ENCODE measurements at regions not wholly inside any gene's neighbourhood (a gene's known extent, or its start where the extent isn't known, plus 50 kb on each side); places are given as distances from the start of the nearest gene placed in this dataset.

DNA sequence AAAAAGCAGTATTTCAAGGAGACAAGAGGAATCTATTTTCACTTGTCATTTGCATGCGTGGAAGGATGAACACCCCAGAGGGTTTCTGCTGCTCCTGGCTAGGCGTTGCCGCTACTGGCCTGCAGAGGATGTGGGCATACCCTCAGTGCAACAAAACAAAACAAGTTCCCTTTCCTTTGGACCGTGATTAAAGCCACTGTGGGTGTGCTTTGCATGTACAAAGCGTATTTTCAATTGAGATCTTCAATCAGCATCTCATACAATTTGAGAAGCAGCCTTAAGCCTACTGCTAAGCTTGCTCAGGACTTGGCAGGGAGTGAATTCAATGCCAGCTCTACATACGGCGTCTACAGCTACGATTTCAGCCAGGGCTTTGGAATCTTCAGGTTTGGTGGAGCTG, 298.4 kb downstream of the LPIN1 start:
- no peak overlapping the region for H3K27ac ChIP-seq (ENCODE audit: low read depth, low read length)

GRCh38 chr2:12045864-12046291, 299.4 kb downstream of the LPIN1 start:
- no peaks in the 10 kb centered on the region for H3K27me3 ChIP-seq (ENCODE audit: control insufficient read depth in 5 of 5, insufficient read depth in 4 of 5, low read length in 5 of 5)
- no peak overlapping the region for H3K27ac ChIP-seq (ENCODE audit: low read depth, low read length)
- peaks cover 0 to 8% (median 7%) of the 10 kb centered on the region in 5 donors for H3K4me1 ChIP-seq (ENCODE audit: control insufficient read depth in 5 of 5, insufficient read depth in 5 of 5, low read length in 5 of 5)
- H3K9ac ChIP-seq (ENCODE audit: low read length in 5 of 5): no peak overlapping the region
- no peaks in the 10 kb centered on the region for H3K36me3 ChIP-seq (ENCODE audit: control insufficient read depth in 5 of 5, insufficient read depth in 5 of 5, low read length in 5 of 5)
- H3K9me3 ChIP-seq (ENCODE audit: control insufficient read depth in 5 of 5, low read length in 5 of 5): no peaks in the 10 kb centered on the region
- H3K4me3 ChIP-seq (ENCODE audit: low read depth in 1 of 5, low read length in 5 of 5): no peak overlapping the region

More for the DNA sequence above, 298.4 kb downstream of the LPIN1 start:
- Histone ChIP-seq H3K9ac (ENCODE audit: low read length in 5 of 5) (no peak overlapping the region), H3K4me3 (ENCODE audit: low read depth in 1 of 5, low read length in 5 of 5) (no peak overlapping the region), H3K9me3 (ENCODE audit: control insufficient read depth in 5 of 5, low read length in 5 of 5) (no peaks in the 10 kb centered on the region), H3K4me1 (ENCODE audit: control insufficient read depth in 5 of 5, insufficient read depth in 5 of 5, low read length in 5 of 5) (peaks cover 2 to 8% (median 7%) of the 10 kb centered on the region in 5 donors), H3K36me3 (ENCODE audit: control insufficient read depth in 5 of 5, insufficient read depth in 5 of 5, low read length in 5 of 5) (no peaks in the 10 kb centered on the region), H3K27me3 (ENCODE audit: control insufficient read depth in 5 of 5, insufficient read depth in 4 of 5, low read length in 5 of 5) (peaks cover 0 to 2% (median 0%) of the 10 kb centered on the region in 5 donors)

DNA sequence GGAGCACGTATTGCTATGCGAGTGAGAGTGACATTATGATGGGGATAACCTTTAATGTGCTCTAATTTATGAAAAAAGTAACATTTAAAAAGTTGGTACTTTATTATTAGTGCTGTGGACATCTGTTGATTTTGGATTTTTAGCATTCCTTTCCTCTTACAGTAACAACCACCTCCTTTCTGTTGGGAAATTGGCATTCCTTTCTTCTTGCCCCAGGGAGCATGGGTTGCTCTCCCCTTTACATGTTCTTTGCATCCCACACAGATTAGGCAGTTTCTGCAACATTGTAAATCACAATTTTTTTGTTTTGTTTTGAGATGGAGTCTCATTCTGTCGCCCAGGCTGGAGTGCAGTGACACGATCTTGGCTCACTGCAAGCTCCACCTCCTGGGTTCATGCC, 300.2 kb downstream of the LPIN1 start:
- no peak overlapping the region for H3K27ac ChIP-seq (ENCODE audit: low read depth, low read length)
- H3K27me3 ChIP-seq (ENCODE audit: control insufficient read depth in 5 of 5, insufficient read depth in 4 of 5, low read length in 5 of 5): no peaks in the 10 kb centered on the region
- H3K4me3 ChIP-seq (ENCODE audit: low read depth in 1 of 5, low read length in 5 of 5): no peak overlapping the region
- no peaks in the 10 kb centered on the region for H3K9me3 ChIP-seq (ENCODE audit: control insufficient read depth in 5 of 5, low read length in 5 of 5)
- H3K36me3 ChIP-seq (ENCODE audit: control insufficient read depth in 5 of 5, insufficient read depth in 5 of 5, low read length in 5 of 5): no peaks in the 10 kb centered on the region
- peaks cover 0 to 8% (median 7%) of the 10 kb centered on the region in 5 donors for H3K4me1 ChIP-seq (ENCODE audit: control insufficient read depth in 5 of 5, insufficient read depth in 5 of 5, low read length in 5 of 5)
- H3K9ac ChIP-seq (ENCODE audit: low read length in 5 of 5): no peak overlapping the region

DNA sequence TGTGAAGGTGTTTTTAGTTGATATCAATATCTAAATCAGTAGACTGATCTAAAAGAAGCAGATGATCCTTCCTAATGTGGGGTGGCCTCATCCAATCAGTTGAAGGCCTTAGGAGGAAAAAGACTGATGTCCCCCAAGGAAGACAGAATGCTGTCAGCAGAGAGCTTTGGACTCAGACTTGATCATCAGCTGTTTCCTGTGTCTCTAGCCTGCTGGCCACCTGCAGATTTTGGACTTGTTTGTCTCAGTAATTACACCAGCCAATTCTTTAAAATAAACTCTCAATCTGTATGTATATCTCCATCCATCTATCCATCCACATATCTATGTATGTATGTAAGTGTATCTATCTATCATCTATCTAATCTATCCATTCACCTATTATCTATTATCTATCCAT, 301.3 kb downstream of the LPIN1 start:
- H3K9ac ChIP-seq (ENCODE audit: low read length in 5 of 5): no peak overlapping the region
- no peak overlapping the region for H3K27ac ChIP-seq (ENCODE audit: low read depth, low read length)
- H3K4me1 ChIP-seq (ENCODE audit: control insufficient read depth in 5 of 5, insufficient read depth in 5 of 5, low read length in 5 of 5): peaks cover 0 to 8% (median 7%) of the 10 kb centered on the region in 5 donors
- H3K36me3 ChIP-seq (ENCODE audit: control insufficient read depth in 5 of 5, insufficient read depth in 5 of 5, low read length in 5 of 5): no peaks in the 10 kb centered on the region
- H3K9me3 ChIP-seq (ENCODE audit: control insufficient read depth in 5 of 5, low read length in 5 of 5): no peaks in the 10 kb centered on the region
- H3K27me3 ChIP-seq (ENCODE audit: control insufficient read depth in 5 of 5, insufficient read depth in 4 of 5, low read length in 5 of 5): no peaks in the 10 kb centered on the region
- no peak overlapping the region for H3K4me3 ChIP-seq (ENCODE audit: low read depth in 1 of 5, low read length in 5 of 5)

GRCh38 chr2:12048550-12048949, 302.1 kb downstream of the LPIN1 start:
- H3K9me3 ChIP-seq (ENCODE audit: control insufficient read depth in 5 of 5, low read length in 5 of 5): no peaks in the 10 kb centered on the region
- no peak overlapping the region for H3K27ac ChIP-seq (ENCODE audit: low read depth, low read length)
- no peak overlapping the region for H3K9ac ChIP-seq (ENCODE audit: low read length in 5 of 5)
- no peaks in the 10 kb centered on the region for H3K27me3 ChIP-seq (ENCODE audit: control insufficient read depth in 5 of 5, insufficient read depth in 4 of 5, low read length in 5 of 5)
- H3K4me1 ChIP-seq (ENCODE audit: control insufficient read depth in 5 of 5, insufficient read depth in 5 of 5, low read length in 5 of 5): peaks cover 0 to 8% (median 7%) of the 10 kb centered on the region in 5 donors
- no peak overlapping the region for H3K4me3 ChIP-seq (ENCODE audit: low read depth in 1 of 5, low read length in 5 of 5)
- H3K36me3 ChIP-seq (ENCODE audit: control insufficient read depth in 5 of 5, insufficient read depth in 5 of 5, low read length in 5 of 5): no peaks in the 10 kb centered on the region

DNA sequence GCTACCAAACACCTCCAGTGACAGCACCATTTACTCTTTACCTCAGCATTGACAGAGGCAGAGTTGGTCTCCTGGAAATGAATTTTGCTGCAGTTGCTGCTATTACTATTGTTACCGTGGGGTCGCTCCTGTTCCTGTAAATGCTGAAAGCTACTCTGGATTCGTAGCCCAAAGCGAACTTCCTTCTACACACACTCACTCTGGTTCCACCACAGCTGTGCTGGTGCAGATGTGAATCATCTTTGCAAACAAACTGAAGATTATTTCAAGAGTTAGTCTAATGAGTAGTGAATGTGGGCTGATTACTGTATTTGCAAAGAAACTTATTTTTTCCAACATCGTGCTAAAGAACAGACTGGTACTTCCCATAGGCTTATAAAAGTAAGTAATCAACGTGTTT, 304.0 kb downstream of the LPIN1 start:
- peaks cover 0 to 8% (median 7%) of the 10 kb centered on the region in 5 donors for H3K4me1 ChIP-seq (ENCODE audit: control insufficient read depth in 5 of 5, insufficient read depth in 5 of 5, low read length in 5 of 5)
- no peak overlapping the region for H3K27ac ChIP-seq (ENCODE audit: low read depth, low read length)
- H3K9ac ChIP-seq (ENCODE audit: low read length in 5 of 5): no peak overlapping the region
- no peaks in the 10 kb centered on the region for H3K27me3 ChIP-seq (ENCODE audit: control insufficient read depth in 5 of 5, insufficient read depth in 4 of 5, low read length in 5 of 5)
- H3K36me3 ChIP-seq (ENCODE audit: control insufficient read depth in 5 of 5, insufficient read depth in 5 of 5, low read length in 5 of 5): no peaks in the 10 kb centered on the region
- no peaks in the 10 kb centered on the region for H3K9me3 ChIP-seq (ENCODE audit: control insufficient read depth in 5 of 5, low read length in 5 of 5)
- no peak overlapping the region for H3K4me3 ChIP-seq (ENCODE audit: low read depth in 1 of 5, low read length in 5 of 5)

DNA sequence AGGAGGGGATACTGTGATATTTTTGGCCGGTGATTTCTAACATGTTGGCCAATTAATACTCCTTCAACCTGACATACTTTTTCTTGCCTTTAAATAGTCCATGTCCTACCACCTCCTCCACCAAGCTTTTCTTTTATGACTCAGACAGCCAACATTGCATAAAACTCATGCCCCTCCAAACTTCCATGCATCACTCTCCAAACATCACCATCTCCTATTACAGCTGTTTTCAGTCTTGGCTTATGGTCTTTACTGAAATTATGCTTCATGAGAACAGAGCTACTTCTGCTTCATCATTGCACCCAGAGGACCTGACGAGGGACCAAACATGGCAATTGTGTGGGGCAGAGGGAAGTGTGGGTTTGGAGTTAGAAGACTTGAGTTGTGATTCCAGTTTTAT, 305.4 kb downstream of the LPIN1 start:
- no peak overlapping the region for H3K27ac ChIP-seq (ENCODE audit: low read depth, low read length)
- H3K36me3 ChIP-seq (ENCODE audit: control insufficient read depth in 5 of 5, insufficient read depth in 5 of 5, low read length in 5 of 5): no peaks in the 10 kb centered on the region
- peaks cover 0 to 2% (median 0%) of the 10 kb centered on the region in 5 donors for H3K27me3 ChIP-seq (ENCODE audit: control insufficient read depth in 5 of 5, insufficient read depth in 4 of 5, low read length in 5 of 5)
- H3K9me3 ChIP-seq (ENCODE audit: control insufficient read depth in 5 of 5, low read length in 5 of 5): no peaks in the 10 kb centered on the region
- H3K4me3 ChIP-seq (ENCODE audit: low read depth in 1 of 5, low read length in 5 of 5): no peak overlapping the region
- peaks cover 0 to under 1% (median 0%) of the 10 kb centered on the region in 5 donors for H3K4me1 ChIP-seq (ENCODE audit: control insufficient read depth in 5 of 5, insufficient read depth in 5 of 5, low read length in 5 of 5)
- H3K9ac ChIP-seq (ENCODE audit: low read length in 5 of 5): no peak overlapping the region

- no peak overlapping the region for H3K9ac ChIP-seq (ENCODE audit: low read length in 5 of 5)
These were observed 306.4 kb downstream of the LPIN1 start for GRCh38 chr2:12052796-12053195.

DNA sequence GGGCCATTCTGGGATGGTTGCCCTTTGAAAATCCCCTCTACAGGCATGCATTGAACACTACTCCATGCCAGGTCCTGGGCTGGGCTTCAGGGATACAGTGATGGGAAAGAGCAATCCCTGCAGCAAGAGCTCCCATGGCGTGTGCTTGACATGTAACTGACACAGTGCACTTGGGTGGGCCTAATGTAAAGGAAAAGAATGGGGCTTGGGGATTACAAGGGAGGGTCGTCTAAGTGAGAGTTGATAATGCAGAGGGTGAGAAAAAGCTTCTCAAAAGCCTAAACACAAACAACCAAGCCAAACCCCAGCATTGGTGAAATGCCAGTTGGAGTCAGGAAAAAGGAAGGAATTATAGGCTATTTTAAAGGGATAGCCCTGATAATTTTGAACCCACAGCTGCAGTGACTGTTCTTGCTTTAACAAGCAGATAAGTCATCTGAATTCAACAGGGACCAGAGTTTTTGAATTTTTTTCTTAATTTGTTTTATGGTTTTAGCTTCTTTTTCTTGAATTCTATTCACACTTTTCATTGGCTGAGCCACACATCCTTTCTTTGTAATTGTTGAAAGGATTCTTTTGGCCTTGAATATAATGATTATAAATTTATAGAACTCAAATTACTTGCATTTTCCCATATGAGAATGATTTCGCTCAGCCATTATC, 308.7 kb downstream of the LPIN1 start:
- H3K9me3 ChIP-seq (ENCODE audit: control insufficient read depth in 5 of 5, low read length in 5 of 5): no peaks in the 10 kb centered on the region
- H3K4me1 ChIP-seq (ENCODE audit: control insufficient read depth in 5 of 5, insufficient read depth in 5 of 5, low read length in 5 of 5): peaks cover 0 to 11% (median 0%) of the 10 kb centered on the region in 5 donors
- H3K36me3 ChIP-seq (ENCODE audit: control insufficient read depth in 5 of 5, insufficient read depth in 5 of 5, low read length in 5 of 5): no peaks in the 10 kb centered on the region
- no peak overlapping the region for H3K9ac ChIP-seq (ENCODE audit: low read length in 5 of 5)
- H3K27me3 ChIP-seq (ENCODE audit: control insufficient read depth in 5 of 5, insufficient read depth in 4 of 5, low read length in 5 of 5): peaks cover 0 to 2% (median 0%) of the 10 kb centered on the region in 5 donors
- no peak overlapping the region for H3K27ac ChIP-seq (ENCODE audit: low read depth, low read length)
- no peak overlapping the region for H3K4me3 ChIP-seq (ENCODE audit: low read depth in 1 of 5, low read length in 5 of 5)

More at GRCh38 chr2:12052796-12053195, 306.4 kb downstream of the LPIN1 start:
- Histone ChIP-seq H3K27me3 (ENCODE audit: control insufficient read depth in 5 of 5, insufficient read depth in 4 of 5, low read length in 5 of 5) (peaks cover 0 to 2% (median 0%) of the 10 kb centered on the region in 5 donors), H3K4me3 (ENCODE audit: low read depth in 1 of 5, low read length in 5 of 5) (no peak overlapping the region), H3K4me1 (ENCODE audit: control insufficient read depth in 5 of 5, insufficient read depth in 5 of 5, low read length in 5 of 5) (peaks cover 0 to 10% (median 0%) of the 10 kb centered on the region in 5 donors), H3K27ac (ENCODE audit: low read depth, low read length) (no peak overlapping the region), H3K9me3 (ENCODE audit: control insufficient read depth in 5 of 5, low read length in 5 of 5) (no peaks in the 10 kb centered on the region), H3K36me3 (ENCODE audit: control insufficient read depth in 5 of 5, insufficient read depth in 5 of 5, low read length in 5 of 5) (no peaks in the 10 kb centered on the region)

DNA sequence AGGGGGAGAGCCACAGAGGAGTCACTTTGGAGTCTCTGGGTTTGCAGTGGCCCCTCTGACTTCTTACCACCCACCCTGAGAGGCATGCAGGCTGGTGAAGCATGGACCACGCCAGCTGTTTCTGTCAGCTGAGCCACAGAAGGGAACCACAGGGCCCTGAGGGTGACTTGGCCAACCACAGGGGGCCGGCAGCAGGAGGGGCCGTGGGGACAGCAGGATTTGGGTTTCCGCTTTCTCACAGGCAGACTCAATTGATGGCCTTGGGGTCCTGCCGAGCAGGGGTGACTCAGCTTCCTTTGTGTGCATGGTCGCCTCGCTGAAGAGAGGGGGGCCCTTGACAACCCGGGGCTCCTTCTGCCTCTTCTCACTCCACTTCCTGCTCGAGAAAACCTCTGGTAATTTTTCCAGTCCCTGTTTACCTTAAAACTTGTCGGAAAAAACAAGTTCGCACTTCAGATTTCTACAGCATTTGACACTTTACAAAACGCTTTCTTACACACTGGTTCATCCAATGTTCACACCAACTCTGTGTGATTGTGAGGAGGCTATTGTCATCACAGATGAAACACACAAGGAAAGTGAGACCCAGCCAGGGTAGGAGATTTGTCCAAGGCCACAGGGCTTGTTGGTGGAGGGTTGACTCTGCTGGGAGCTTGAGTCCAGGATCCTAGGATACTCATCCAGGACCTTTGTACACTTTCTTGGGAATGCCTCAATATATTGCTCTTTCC, 311.2 kb downstream of the LPIN1 start:
- Histone ChIP-seq H3K9me3 (ENCODE audit: control insufficient read depth in 5 of 5, low read length in 5 of 5) (no peaks in the 10 kb centered on the region), H3K4me1 (ENCODE audit: control insufficient read depth in 5 of 5, insufficient read depth in 5 of 5, low read length in 5 of 5) (peaks cover 0 to 11% (median 0%) of the 10 kb centered on the region in 5 donors), H3K27me3 (ENCODE audit: control insufficient read depth in 5 of 5, insufficient read depth in 4 of 5, low read length in 5 of 5) (peaks cover 0 to 2% (median 0%) of the 10 kb centered on the region in 5 donors), H3K9ac (ENCODE audit: low read length in 5 of 5) (no peak overlapping the region), H3K27ac (ENCODE audit: low read depth, low read length) (no peak overlapping the region), H3K4me3 (ENCODE audit: low read depth in 1 of 5, low read length in 5 of 5) (no peak overlapping the region), H3K36me3 (ENCODE audit: control insufficient read depth in 5 of 5, insufficient read depth in 5 of 5, low read length in 5 of 5) (no peaks in the 10 kb centered on the region)

Data from subcutaneous abdominal adipose tissue (tissue), 5 donors.